ENCODE measurements at regions not wholly inside any gene's neighbourhood (a gene's known extent, or its start where the extent isn't known, plus 50 kb on each side); places are given as distances from the start of the nearest gene placed in this dataset.

- no peak for DNase-seq (ENCODE audit: low spot score)
- Mint-ChIP-seq H3K36me3 (ENCODE audit: low read depth) (no peaks in the 10 kb centered on the region), H3K4me1 (ENCODE audit: low read depth) (no peaks in the 10 kb centered on the region), H3K9me3 (no peaks in the 10 kb centered on the region), H3K4me3 (ENCODE audit: low read depth) (no peak overlapping the region), H3K27me3 (ENCODE audit: low read depth) (no peaks in the 10 kb centered on the region), H3K27ac (no peak overlapping the region)
- intact Hi-C loops (cut with micrococcal nuclease): no loop called here
These were observed 488.0 kb downstream of the PRELID2 start for GRCh38 chr5:145347026-145347616.

DNA sequence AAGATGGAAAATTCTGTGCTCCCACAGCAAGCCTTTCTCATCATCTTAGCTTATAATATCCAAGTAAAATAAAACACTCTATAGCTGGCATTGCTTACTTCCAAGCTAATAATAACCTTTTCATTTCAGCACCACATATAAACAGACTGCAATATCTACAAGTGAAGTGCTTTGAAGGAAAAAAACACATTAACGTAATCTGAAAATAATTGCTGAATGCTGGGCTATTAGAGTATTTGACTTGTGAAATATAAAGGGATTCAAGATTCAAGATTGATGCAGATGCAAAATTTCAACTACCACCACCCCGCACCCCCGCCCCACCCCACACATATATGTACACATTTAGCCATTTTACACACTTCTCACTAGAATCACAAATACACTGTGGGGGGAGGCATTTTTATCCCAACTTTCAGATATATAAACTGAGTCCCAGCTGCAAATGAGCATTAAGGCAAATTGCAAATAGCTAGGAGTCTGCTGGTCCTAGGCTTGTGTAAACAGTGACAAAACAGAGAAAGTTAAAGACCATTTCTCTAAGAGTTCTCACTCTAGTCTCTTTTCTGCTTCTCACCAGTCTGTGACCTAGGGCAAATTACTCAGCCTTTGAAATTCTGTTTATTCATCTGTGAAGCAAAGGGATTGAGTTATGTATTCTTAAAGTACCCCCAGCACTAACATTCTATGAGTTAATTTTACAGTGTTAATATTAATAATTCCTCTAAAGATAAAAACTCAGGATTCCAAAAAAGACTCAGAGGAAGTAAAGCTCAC lies 489.4 kb downstream of the PRELID2 start:
- DNase-seq (ENCODE audit: low spot score): no peak
- no peak overlapping the region for H3K27ac Mint-ChIP-seq
- no peak overlapping the region for H3K4me3 Mint-ChIP-seq (ENCODE audit: low read depth)
- intact Hi-C loops (cut with micrococcal nuclease): no loop called here
- H3K36me3 Mint-ChIP-seq (ENCODE audit: low read depth): no peaks in the 10 kb centered on the region
- H3K9me3 Mint-ChIP-seq: no peaks in the 10 kb centered on the region
- H3K27me3 Mint-ChIP-seq (ENCODE audit: low read depth): no peaks in the 10 kb centered on the region
- H3K4me1 Mint-ChIP-seq (ENCODE audit: low read depth): no peaks in the 10 kb centered on the region

- Mint-ChIP-seq H3K9me3 (peaks cover 7% of the 10 kb centered on the region), H3K4me3 (ENCODE audit: low read depth) (no peak overlapping the region), H3K27ac (no peak overlapping the region), H3K4me1 (ENCODE audit: low read depth) (no peaks in the 10 kb centered on the region), H3K27me3 (ENCODE audit: low read depth) (no peaks in the 10 kb centered on the region), H3K36me3 (ENCODE audit: low read depth) (no peaks in the 10 kb centered on the region)
- intact Hi-C loops (cut with micrococcal nuclease): no loop called here
- DNase-seq (ENCODE audit: low spot score): no peak
These were observed 493.3 kb downstream of the PRELID2 start for GRCh38 chr5:145341842-145342241.

DNA sequence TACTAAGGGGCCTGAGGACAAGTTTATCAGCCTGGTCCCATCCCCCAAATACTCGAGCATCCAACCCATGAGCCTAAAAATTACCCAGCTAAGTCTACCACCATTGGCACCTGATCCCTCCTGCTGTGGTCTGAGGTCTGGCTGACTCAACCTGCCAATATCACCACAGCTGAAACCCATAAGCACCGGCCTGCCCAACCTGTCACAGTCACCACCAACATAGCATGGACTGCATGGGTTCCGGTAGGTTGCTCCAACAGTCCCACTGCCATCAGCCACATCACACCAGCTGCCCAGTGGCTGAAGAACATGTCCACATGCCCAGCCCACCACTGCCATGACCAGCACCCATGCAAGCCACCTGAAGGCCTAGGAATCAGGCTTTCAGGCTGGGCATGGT lies 495.0 kb downstream of the PRELID2 start:
- Mint-ChIP-seq H3K9me3 (peaks cover 12% of the 10 kb centered on the region), H3K36me3 (ENCODE audit: low read depth) (no peaks in the 10 kb centered on the region), H3K4me1 (ENCODE audit: low read depth) (no peaks in the 10 kb centered on the region), H3K4me3 (ENCODE audit: low read depth) (no peak overlapping the region), H3K27ac (no peak overlapping the region), H3K27me3 (ENCODE audit: low read depth) (no peaks in the 10 kb centered on the region)
- intact Hi-C loops (cut with micrococcal nuclease): no loop called here
- DNase-seq (ENCODE audit: low spot score): no peak

DNA sequence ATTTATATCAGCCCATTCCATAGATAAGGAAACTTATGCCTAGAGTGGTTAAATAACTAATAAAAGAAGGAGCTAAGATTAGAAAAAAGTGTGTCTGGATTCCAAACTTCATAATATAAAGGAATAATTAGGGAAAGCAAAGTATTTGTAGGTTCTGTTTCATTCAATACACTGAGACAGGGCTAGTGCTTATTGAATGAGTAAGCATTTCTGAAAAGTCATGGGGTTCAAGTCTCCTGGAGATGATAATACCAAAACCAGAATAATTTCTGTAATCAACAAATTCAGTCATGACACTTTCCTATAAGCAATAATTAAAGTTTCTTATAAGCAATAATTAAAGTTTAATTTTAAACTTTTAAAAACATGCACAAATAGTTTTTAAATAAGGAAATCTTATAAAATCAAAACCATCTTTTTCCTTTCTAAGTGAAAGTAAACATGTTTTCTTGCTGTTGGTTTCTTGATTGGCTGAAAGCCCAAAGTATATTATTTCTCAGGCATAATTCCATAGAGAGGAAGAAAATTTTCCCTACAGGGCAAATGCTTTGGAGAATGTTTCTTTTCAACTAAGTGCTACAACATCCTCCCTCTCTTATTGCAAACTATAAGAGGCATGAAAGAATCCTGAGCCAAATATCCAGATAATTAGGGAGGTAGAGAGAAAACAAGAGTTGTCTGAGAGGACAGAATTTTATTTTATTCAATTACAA lies 510.2 kb downstream of the PRELID2 start:
- Mint-ChIP-seq H3K4me1 (ENCODE audit: low read depth) (no peaks in the 10 kb centered on the region), H3K27me3 (ENCODE audit: low read depth) (no peaks in the 10 kb centered on the region), H3K36me3 (ENCODE audit: low read depth) (no peaks in the 10 kb centered on the region), H3K4me3 (ENCODE audit: low read depth) (no peak overlapping the region), H3K27ac (no peak overlapping the region), H3K9me3 (peaks cover 24% of the 10 kb centered on the region)
- intact Hi-C loops (cut with micrococcal nuclease): no loop called here
- no peak for DNase-seq (ENCODE audit: low spot score)

- DNase-seq (ENCODE audit: low spot score): no peak
- no peak overlapping the region for H3K4me3 Mint-ChIP-seq (ENCODE audit: low read depth)
- H3K27ac Mint-ChIP-seq: no peak overlapping the region
- no peaks in the 10 kb centered on the region for H3K36me3 Mint-ChIP-seq (ENCODE audit: low read depth)
- H3K9me3 Mint-ChIP-seq: peaks cover 20% of the 10 kb centered on the region
- intact Hi-C loops (cut with micrococcal nuclease): no loop called here
- H3K27me3 Mint-ChIP-seq (ENCODE audit: low read depth): no peaks in the 10 kb centered on the region
- H3K4me1 Mint-ChIP-seq (ENCODE audit: low read depth): no peaks in the 10 kb centered on the region
These were observed 511.0 kb downstream of the PRELID2 start for GRCh38 chr5:145324101-145324500.

GRCh38 chr5:145316282-145316681 lies 518.9 kb downstream of the PRELID2 start:
- Mint-ChIP-seq H3K36me3 (ENCODE audit: low read depth) (no peaks in the 10 kb centered on the region), H3K27me3 (ENCODE audit: low read depth) (no peaks in the 10 kb centered on the region), H3K4me3 (ENCODE audit: low read depth) (no peak overlapping the region), H3K27ac (no peak overlapping the region), H3K4me1 (ENCODE audit: low read depth) (no peaks in the 10 kb centered on the region), H3K9me3 (peaks cover 9% of the 10 kb centered on the region)
- no peak for DNase-seq (ENCODE audit: low spot score)
- intact Hi-C loops (cut with micrococcal nuclease): no loop called here

- no peak for DNase-seq (ENCODE audit: low spot score)
- Mint-ChIP-seq H3K27ac (no peak overlapping the region), H3K9me3 (peaks cover 5% of the 10 kb centered on the region), H3K36me3 (ENCODE audit: low read depth) (no peaks in the 10 kb centered on the region), H3K4me3 (ENCODE audit: low read depth) (no peak overlapping the region), H3K4me1 (ENCODE audit: low read depth) (no peaks in the 10 kb centered on the region), H3K27me3 (ENCODE audit: low read depth) (no peaks in the 10 kb centered on the region)
- intact Hi-C loops (cut with micrococcal nuclease): no loop called here
These were observed 527.2 kb downstream of the PRELID2 start for GRCh38 chr5:145307866-145308382.

GRCh38 chr5:145295236-145295835 lies 539.8 kb downstream of the PRELID2 start:
- no peak overlapping the region for H3K4me3 Mint-ChIP-seq (ENCODE audit: low read depth)

GRCh38 chr5:145294331-145294730 lies 540.8 kb downstream of the PRELID2 start:
- intact Hi-C loops (cut with micrococcal nuclease): no loop called here
- no peak for DNase-seq (ENCODE audit: low spot score)
- H3K27me3 Mint-ChIP-seq (ENCODE audit: low read depth): no peaks in the 10 kb centered on the region
- H3K4me3 Mint-ChIP-seq (ENCODE audit: low read depth): no peak overlapping the region
- no peaks in the 10 kb centered on the region for H3K36me3 Mint-ChIP-seq (ENCODE audit: low read depth)
- peaks cover 14% of the 10 kb centered on the region for H3K9me3 Mint-ChIP-seq
- no peaks in the 10 kb centered on the region for H3K4me1 Mint-ChIP-seq (ENCODE audit: low read depth)
- H3K27ac Mint-ChIP-seq: no peak overlapping the region

More at GRCh38 chr5:145295236-145295835, 539.8 kb downstream of the PRELID2 start:
- H3K9me3 Mint-ChIP-seq: peaks cover 14% of the 10 kb centered on the region
- DNase-seq (ENCODE audit: low spot score): no peak
- H3K36me3 Mint-ChIP-seq (ENCODE audit: low read depth): no peaks in the 10 kb centered on the region
- intact Hi-C loops (cut with micrococcal nuclease): no loop called here
- no peak overlapping the region for H3K27ac Mint-ChIP-seq
- no peaks in the 10 kb centered on the region for H3K4me1 Mint-ChIP-seq (ENCODE audit: low read depth)
- H3K27me3 Mint-ChIP-seq (ENCODE audit: low read depth): no peaks in the 10 kb centered on the region

- H3K27me3 Mint-ChIP-seq (ENCODE audit: low read depth): no peaks in the 10 kb centered on the region
- H3K4me1 Mint-ChIP-seq (ENCODE audit: low read depth): no peaks in the 10 kb centered on the region
- H3K4me3 Mint-ChIP-seq (ENCODE audit: low read depth): no peak overlapping the region
- H3K9me3 Mint-ChIP-seq: peaks cover 14% of the 10 kb centered on the region
- H3K27ac Mint-ChIP-seq: no peak overlapping the region
- intact Hi-C loops (cut with micrococcal nuclease): no loop called here
- H3K36me3 Mint-ChIP-seq (ENCODE audit: low read depth): no peaks in the 10 kb centered on the region
- no peak for DNase-seq (ENCODE audit: low spot score)
These were observed 541.4 kb downstream of the PRELID2 start for GRCh38 chr5:145293716-145294115.

DNA sequence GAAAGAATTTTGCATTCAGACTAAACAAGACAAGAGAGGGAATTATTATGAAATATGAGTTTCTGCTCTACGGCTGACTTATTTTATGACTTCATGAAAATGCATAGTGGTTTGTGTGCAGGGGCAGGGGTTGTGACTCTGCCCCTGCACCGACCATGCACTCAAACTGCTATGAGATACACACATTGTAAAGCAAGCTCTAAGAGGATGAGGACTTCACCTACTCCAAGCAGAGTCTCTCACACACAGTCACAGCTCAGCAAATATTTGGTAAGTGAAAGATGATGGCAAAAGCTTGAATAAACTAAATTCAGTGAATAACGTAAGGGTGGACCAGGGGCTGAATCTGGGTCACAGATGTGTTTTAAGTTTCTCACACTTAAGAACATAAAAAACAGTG lies 542.9 kb downstream of the PRELID2 start:
- H3K27ac Mint-ChIP-seq: no peak overlapping the region
- H3K4me3 Mint-ChIP-seq (ENCODE audit: low read depth): no peak overlapping the region
- peaks cover 14% of the 10 kb centered on the region for H3K9me3 Mint-ChIP-seq
- intact Hi-C loops (cut with micrococcal nuclease): no loop called here
- no peaks in the 10 kb centered on the region for H3K36me3 Mint-ChIP-seq (ENCODE audit: low read depth)
- DNase-seq (ENCODE audit: low spot score): no peak
- no peaks in the 10 kb centered on the region for H3K4me1 Mint-ChIP-seq (ENCODE audit: low read depth)
- H3K27me3 Mint-ChIP-seq (ENCODE audit: low read depth): no peaks in the 10 kb centered on the region
